K562 (cell line): ENCODE measurements at regions not wholly inside any gene's neighbourhood (a gene's known extent, or its start where the extent isn't known, plus 50 kb on each side); places are given as distances from the start of the nearest gene placed in this dataset.

ENCODE experiments used
- ADNP ChIP-seq: fragments of 200-800 bp; sonication (Bioruptor generic); IDR thresholded peaks from 2 replicates; pipeline ENCODE4 v1.6.1; 2016; ENCODE audit warnings: missing genetic modification characterization, missing compliant biosample characterization
- CBX5 ChIP-seq: IDR thresholded peaks from 2 replicates; pipeline ENCODE4 v1.6.1; 2014; ENCODE audit warnings: low read depth, borderline replicate concordance
- ELF1 ChIP-seq: fragments of 200-800 bp; sonication (Bioruptor generic); IDR thresholded peaks from 2 replicates; pipeline ENCODE4 v1.6.1; 2016; ENCODE audit warnings: missing genetic modification characterization, missing compliant biosample characterization
- EP300 ChIP-seq: IDR thresholded peaks from 2 replicates; pipeline ENCODE4 v1.6.1; 2012; ENCODE audit warnings: low read length, improper control_type of control experiment
- GATAD2B ChIP-seq: fragments of 450-650 bp; IDR thresholded peaks from 2 replicates; pipeline ENCODE4 v1.6.1; 2017; ENCODE audit warnings: mild to moderate bottlenecking, borderline replicate concordance
- REST ChIP-seq, 2 experiments: fragments of 450-650 bp; formaldehyde crosslinking in 1 of 2; IDR thresholded peaks; 2 replicates each; pipeline versions ENCODE4 v1.4.0 to v1.6.1; 2014 to 2020; ENCODE audit warnings: mild to moderate bottlenecking in 2 of 2, borderline replicate concordance in 1 of 2, low read depth in 1 of 2
- TGIF2 ChIP-seq: sonication (generic); formaldehyde crosslinking; IDR thresholded peaks from 2 replicates; pipeline ENCODE4 v1.8.1; 2022; ENCODE audit warnings: mild to moderate bottlenecking, missing genetic modification reagents, moderate library complexity
- ZNF384 ChIP-seq: IDR thresholded peaks from 2 replicates; pipeline ENCODE4 v1.6.1; 2012; ENCODE audit warnings: low read depth, low read length, improper control_type of control experiment
- TF ChIP-seq, protein P1 (sequence below), 3 experiments: IDR thresholded peaks in 2 of 3; conservative IDR thresholded peaks in 1 of 3; 2 replicates each; pipeline ENCODE4 v1.5.1; 2011 to 2012; ENCODE audit warnings: low read length in 3 of 3, mild to moderate bottlenecking in 3 of 3, control low read depth in 2 of 3, improper control_type of control experiment in 1 of 3, inconsistent platforms in 1 of 3, low read depth in 1 of 3, mixed read lengths in 1 of 3, moderate library complexity in 1 of 3; ENCODE audit not compliant: insufficient read depth in 2 of 3
- TF ChIP-seq, protein P2 (sequence below): fragments of 250-450 bp; sonication (Bioruptor Pico); IDR thresholded peaks from 2 replicates; pipeline ENCODE4 v1.5.0; 2021
- TF ChIP-seq, protein P3 (sequence below): sonication (generic); formaldehyde crosslinking; IDR thresholded peaks from 2 replicates; pipeline ENCODE4 v1.8.0; 2022; ENCODE audit warnings: mild to moderate bottlenecking, missing genetic modification reagents

DNA sequence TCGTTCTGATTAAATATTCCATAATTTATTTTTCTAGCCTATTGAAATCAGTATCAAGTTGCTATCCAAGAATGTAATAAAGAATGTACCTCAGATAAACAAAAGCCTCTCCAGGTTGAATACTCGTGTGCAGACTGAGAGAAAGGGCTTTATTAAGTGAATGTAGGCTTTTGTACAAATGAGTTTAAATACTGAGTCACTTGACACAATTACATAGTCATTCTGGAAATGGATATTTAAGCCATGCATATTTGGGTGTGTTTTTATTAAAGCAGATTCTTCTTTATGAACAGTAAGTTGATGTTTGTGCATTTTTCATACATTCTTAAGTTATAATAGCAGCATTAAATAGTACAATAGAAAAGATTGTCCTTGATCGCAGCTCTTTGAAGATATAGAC lies 139.8 kb upstream of the GK2 start:
- TF ChIP-seq, protein P1, sequence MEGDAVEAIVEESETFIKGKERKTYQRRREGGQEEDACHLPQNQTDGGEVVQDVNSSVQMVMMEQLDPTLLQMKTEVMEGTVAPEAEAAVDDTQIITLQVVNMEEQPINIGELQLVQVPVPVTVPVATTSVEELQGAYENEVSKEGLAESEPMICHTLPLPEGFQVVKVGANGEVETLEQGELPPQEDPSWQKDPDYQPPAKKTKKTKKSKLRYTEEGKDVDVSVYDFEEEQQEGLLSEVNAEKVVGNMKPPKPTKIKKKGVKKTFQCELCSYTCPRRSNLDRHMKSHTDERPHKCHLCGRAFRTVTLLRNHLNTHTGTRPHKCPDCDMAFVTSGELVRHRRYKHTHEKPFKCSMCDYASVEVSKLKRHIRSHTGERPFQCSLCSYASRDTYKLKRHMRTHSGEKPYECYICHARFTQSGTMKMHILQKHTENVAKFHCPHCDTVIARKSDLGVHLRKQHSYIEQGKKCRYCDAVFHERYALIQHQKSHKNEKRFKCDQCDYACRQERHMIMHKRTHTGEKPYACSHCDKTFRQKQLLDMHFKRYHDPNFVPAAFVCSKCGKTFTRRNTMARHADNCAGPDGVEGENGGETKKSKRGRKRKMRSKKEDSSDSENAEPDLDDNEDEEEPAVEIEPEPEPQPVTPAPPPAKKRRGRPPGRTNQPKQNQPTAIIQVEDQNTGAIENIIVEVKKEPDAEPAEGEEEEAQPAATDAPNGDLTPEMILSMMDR (IDR thresholded peaks at IDR 0.05 in 2 of 3, conservative IDR thresholded peaks at IDR 0.05 in 1 of 3; ENCODE audit: insufficient read depth in 2 of 3, low read depth in 1 of 3, low read length in 3 of 3), result no peak
- no peak for TF ChIP-seq REST (IDR thresholded peaks at IDR 0.05; ENCODE audit: borderline replicate concordance)
- TF ChIP-seq REST (CRISPR knock-in tag; IDR thresholded peaks at IDR 0.05; ENCODE audit: low read depth), result no peak
- TF ChIP-seq ELF1, result no peak
- no peak for TF ChIP-seq TGIF2 (CRISPR knock-in tag)
- no peak for TF ChIP-seq GATAD2B
- no peak for TF ChIP-seq ADNP (tag)
- no peak for TF ChIP-seq EP300
- TF ChIP-seq, protein P2, sequence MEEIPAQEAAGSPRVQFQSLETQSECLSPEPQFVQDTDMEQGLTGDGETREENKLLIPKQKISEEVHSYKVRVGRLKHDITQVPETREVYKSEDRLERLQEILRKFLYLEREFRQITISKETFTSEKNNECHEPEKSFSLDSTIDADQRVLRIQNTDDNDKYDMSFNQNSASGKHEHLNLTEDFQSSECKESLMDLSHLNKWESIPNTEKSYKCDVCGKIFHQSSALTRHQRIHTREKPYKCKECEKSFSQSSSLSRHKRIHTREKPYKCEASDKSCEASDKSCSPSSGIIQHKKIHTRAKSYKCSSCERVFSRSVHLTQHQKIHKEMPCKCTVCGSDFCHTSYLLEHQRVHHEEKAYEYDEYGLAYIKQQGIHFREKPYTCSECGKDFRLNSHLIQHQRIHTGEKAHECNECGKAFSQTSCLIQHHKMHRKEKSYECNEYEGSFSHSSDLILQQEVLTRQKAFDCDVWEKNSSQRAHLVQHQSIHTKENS (CRISPR knock-in tag), result no peak
- no peak for TF ChIP-seq CBX5
- TF ChIP-seq ZNF384, result no peak
- TF ChIP-seq, protein P3, sequence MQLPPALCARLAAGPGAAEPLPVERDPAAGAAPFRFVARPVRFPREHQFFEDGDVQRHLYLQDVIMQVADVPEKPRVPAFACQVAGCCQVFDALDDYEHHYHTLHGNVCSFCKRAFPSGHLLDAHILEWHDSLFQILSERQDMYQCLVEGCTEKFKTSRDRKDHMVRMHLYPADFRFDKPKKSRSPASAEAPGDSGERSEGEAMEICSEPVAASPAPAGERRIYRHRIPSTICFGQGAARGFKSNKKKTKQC (CRISPR knock-in tag), result no peak
